ENCODE measurements at regions not wholly inside any gene's neighbourhood (a gene's known extent, or its start where the extent isn't known, plus 50 kb on each side); places are given as distances from the start of the nearest gene placed in this dataset.
A peak's percentile ranks its signal among the peaks of the same experiment; 100 is the strongest.

GRCh38 chr15:99440551-99441443 is 125.0 kb upstream of the MEF2A start:
- no peak for DNase-seq

DNA sequence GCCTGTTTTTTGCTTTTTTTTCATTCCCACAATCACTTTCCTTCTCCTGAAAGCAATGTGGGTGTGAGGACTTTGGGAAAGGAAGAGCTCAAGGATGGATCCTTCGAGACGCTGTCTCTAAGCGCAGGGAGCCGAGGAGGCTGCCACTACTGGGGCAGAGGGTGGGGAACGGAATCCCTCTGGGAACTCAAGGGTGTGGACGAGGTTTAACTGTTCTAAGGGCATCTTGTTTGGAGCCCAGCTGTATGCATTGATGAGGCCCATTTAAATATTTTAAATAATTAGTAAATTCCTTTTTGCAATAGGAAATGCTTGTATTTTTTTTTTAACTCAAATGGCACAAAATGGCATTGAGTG is 124.4 kb upstream of the MEF2A start:
- no peak for DNase-seq

DNA sequence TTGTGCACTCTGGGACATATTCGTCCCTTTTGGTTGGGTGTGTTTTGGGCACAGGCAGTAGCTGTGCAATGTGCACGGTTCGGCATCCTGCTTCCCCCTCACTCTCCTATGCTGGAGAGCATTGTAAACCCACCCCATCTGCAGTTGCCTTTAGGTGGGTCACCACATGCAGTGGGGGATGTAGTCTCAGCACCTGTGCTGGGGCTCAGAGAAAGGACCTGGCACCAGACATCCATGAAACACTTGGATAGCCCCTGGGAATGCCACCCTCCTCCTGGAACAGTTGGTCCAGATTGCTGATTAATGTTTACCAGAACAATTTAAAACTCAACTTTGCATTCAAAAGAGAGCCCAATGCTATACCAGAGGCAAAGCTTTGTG is 123.9 kb upstream of the MEF2A start:
- no peak for DNase-seq

GRCh38 chr15:99442252-99442897 is 123.4 kb upstream of the MEF2A start:
- DNase-seq = no peak

DNA sequence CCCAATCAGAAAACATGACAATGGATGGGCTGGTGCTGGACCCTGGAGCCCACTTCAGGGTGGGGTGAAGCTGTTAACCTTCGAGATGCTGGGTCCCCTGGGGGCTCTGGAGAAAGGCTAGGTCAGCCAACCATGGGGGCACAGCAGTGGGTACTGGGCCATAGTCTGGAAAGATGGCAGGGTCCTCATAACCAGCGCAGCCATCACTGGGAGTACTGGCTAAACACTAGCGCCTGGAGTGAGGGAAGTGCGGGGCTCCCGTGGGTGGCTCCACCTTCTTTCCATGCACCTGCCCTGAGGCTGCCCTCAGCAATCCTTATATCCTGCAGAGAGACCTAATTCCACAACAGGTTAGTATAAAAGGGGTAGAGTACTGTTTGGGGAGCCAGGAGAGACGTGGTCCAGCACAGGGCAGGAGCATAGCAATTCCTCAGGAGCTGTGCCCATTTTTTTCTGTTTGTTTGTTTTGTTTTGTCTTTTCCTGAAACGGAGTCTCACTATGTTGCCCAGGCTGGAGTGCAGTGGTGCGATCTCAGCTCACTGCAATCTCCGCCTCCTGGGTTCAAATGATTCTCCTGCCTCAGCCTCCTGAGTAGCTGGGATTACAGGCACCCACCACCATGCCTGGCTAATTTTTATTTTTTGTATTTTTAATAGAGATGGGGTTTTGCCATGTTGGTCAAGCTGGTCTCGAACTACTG is 122.6 kb upstream of the MEF2A start:
- DNase-seq = no peak

- DNase-seq = no peak
Observed at GRCh38 chr15:99443768-99444446, 121.9 kb upstream of the MEF2A start.

DNA sequence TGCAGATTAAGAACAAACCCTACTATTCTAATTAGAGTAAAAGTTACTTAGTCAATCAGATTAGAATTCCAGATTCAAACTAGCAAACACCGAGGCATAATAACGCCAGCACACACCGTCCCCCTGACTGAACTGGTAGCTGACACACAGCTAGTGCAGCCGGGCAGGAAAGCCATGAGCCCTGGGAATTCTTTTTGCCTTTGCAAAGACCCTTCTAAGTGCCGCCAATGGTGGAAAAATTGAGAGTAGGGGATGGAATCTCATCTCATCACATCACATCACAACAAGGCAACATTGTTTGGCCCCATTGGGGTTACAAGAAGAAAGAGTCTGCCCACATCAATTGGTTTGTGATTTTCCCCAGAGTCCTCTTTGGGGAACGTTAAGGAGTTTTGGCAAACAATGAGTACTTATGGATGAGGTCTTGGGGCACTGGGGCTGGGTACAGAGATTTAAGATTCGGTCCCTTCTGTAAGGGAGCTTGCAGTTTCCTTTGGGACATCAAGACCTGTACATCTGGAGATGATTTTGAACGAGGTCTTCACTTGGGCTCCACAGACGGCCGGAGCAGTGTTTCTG is 120.4 kb upstream of the MEF2A start:
- DNase-seq = no peak

GRCh38 chr15:99446565-99447496 is 119.0 kb upstream of the MEF2A start:
- no peak for DNase-seq

- DNase-seq = no peak
Observed at GRCh38 chr15:99447497-99448371, 118.0 kb upstream of the MEF2A start.

DNA sequence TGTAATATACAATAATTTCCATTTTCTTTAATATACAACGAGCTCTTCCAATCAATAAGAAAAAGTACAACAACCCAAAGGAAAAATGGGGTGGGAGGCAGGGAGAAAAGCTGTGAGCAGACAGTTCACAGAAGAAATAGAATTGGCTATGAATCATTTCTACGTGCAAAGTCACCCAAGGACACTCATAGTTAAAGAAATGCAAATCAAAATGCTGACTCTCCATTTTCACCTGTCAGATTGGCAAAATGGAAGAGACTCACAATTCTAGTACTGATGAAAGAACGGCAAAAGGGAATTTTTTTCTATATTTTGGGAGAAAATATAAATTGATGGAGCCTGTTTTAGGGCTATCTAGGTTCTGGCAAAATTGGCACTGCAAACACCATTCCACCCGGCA is 116.3 kb upstream of the MEF2A start:
- DNase-seq = no peak

- DNase-seq = peak; percentile 16
Observed at GRCh38 chr15:99450896-99451358, 114.9 kb upstream of the MEF2A start.

GRCh38 chr15:99451484-99451883 is 114.3 kb upstream of the MEF2A start:
- DNase-seq = no peak

DNA sequence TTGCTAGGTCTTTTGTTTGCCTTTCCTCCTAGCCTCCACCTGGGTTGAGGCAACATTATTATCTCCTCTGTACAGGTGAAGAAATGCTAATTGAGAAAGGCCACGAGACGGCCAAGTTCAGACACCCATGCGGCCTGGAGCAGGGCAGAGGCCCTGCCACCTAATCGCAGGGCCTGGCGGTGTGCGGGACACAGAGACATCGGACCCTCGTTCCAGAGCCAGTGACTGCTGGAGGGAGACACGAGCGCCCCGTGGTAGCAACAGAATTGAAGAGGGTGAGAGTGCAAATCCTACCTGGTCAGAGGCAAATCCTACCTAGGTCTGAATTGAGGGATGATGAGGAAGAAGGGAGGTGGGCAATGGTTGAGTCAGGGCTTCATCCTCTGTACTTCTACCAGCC is 113.8 kb upstream of the MEF2A start:
- peak; percentile 12 for DNase-seq

GRCh38 chr15:99452728-99453636 is 112.8 kb upstream of the MEF2A start:
- DNase-seq = no peak

GRCh38 chr15:99453637-99454030 is 112.2 kb upstream of the MEF2A start:
- no peak for DNase-seq

DNA sequence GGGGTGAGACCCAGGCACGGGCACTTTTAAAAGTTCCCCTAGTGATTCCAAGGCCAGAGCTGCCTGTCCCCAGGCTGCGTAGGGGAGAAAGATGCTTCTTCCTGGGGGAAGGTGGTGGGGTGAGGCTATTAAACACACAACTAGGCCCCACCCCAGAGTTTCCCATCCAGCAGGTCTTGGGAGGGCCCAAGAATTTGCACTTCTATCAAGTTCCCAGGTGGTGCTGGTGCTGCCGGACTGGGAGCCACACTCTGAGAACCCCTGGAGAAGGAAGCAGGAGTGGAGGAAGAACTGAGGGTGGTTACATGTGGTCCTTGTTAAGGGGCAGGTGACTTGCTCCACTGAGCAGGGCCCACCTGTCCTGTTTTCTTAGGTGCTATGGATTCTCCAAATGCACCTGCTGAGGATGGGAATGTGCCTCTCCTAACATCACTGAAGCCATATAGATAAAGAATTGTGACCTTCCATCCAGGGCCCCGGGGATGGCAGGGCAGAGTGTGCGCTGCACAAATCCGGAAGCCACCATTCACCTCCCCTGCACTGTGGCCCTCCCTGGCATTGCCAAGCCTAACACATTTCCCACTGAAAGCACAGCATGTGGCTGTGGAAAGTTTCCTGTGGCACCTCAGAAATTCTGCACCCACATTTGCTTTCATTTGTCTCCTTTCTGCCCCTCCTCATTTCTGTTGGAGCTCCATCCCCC is 111.5 kb upstream of the MEF2A start:
- DNase-seq = no peak

DNA sequence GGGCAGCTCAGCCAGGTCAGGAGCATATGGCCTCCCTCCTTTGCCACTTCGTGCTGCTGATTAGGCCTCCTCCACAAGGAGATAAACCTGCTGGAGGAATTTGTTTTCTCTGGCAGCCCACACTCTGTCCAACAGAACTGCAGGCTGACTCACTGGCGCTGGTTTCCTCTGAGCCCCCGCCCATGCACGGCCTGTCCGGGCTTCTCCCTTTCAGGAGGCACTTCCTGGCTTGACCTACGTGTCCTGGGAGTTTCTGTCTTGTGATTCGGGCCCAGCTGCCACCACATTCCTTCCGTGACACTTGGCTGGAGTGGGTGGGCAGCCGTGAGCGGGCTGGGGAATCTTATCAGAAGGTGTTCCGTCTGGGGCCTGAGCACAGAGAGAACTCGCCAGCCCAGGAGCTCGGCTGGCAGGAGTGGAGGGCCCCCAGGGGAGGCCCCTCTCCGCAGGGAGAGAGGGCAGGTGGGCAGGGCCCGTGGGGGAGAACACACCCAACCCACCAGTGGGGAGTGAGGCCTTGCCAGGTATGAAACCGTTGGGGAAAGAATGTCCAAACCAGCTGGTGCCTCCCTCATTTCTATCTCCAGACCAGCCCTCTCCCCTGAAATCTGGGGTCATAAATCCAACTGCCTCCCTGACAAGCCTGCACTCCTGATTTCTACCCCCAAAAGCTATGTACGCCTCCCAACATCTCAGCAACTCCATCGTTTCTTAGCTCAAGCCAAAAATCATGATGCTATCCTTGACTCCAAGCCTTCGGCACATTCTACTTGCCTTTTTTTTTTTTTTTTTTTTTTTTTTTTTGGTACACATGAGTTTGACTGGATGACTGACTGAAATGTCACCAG is 110.6 kb upstream of the MEF2A start:
- no peak for DNase-seq

DNA sequence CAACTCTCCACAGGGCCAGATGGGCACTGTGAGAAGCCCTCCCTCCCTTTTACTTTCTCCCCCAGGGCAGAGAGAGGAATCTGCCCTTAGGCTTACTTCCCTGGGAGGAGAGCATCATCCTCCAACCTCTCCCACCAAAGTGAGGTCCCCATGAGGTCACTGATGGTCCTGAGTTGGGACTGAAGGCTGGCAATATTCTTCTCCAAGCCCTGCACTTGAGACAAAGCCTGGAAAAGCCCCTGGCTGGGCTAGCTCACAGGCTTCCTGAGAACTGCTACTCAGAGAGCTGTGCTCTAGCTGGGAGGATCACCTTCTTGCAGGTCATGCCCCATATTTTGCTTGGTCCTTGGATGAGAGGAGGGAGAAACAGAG is 110.0 kb upstream of the MEF2A start:
- DNase-seq = no peak
